NOMO-1 (cell line): ENCODE measurements at regions not wholly inside any gene's neighbourhood (a gene's known extent, or its start where the extent isn't known, plus 50 kb on each side); places are given as distances from the start of the nearest gene placed in this dataset.

Experiments used
- DNase-seq, 2 experiments: peaks; one replicate each; lab custom pipeline; 2025; ENCODE audit not compliant: unreplicated experiment in 2 of 2; lab: John Stamatoyannopoulos, UW

GRCh38 chr1:93013145-93014065 lies 52.1 kb upstream of the DIPK1A start:
- DNase-seq, result no peak

DNA sequence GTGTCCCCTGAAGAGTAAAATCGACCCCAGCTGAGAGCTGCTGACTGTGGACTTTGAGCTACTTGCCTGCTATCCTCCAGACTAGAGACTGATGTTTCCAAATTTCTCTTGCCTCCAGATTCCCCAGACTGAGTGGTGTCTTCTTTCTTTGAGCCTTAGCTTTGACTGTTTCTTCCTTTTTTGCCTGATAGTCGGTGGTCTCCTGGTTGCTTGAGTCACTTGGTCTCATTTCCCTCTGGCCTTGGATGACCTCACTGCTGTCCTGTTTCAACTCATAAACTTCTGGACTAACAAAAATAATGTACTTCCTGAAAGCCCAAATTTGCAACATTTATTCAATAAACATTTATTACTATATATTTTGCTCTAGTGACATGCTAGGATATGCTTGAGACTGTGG lies 52.9 kb upstream of the DIPK1A start:
- peak; percentile 54 to 61 for DNase-seq

- DNase-seq, result no peak
Measured at GRCh38 chr1:93015590-93015989, 54.3 kb upstream of the DIPK1A start.

- no peak for DNase-seq
Measured at GRCh38 chr1:93016171-93016570, 54.9 kb upstream of the DIPK1A start.

DNA sequence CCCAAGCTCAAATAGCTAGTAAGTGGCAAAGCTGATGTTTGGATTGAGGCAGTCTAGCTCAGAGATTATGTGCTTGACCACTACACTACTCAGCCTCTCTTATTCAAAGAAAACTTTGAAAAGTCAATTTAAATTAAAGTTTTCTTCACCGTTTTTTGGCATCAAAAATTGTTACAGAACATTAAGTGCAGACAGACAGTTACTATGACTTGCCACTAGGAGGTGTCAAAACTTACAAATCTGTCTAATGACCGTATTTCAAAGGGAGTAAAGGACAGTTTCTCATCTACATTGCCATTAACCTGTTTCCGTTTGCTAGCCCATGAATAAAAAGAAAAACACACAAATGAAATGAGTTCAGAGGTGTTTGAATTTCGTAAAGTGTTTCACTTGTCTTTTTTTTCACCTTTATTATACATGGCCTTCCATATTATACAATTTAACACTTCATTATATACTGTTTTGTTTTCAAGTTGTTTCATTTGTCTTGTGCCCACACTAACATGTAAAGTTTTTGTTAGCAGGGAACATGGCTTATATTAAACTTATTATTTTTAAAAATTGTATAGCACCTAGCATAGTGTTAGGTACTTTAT lies 57.4 kb upstream of the MTF2 start:
- peak; percentile 12 to 64 for DNase-seq

DNA sequence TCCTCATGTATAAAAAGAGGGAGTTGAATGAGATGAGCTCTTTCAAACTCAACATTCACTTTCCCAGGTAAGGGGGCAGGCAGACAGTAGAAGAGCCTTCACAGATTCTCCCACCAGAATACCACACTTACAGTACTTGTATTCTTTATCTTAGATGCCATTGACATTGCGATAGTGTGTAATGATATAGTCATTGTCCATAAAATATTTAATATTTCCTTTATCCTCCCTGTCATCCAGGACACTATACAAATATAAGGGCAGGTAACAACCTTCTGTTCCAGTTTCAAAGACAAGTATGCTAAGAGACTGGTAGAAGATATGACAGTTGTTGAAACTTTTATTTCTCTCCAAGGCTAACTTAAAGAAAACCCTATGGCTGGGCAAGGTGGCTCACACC lies 56.5 kb upstream of the MTF2 start:
- no peak for DNase-seq

DNA sequence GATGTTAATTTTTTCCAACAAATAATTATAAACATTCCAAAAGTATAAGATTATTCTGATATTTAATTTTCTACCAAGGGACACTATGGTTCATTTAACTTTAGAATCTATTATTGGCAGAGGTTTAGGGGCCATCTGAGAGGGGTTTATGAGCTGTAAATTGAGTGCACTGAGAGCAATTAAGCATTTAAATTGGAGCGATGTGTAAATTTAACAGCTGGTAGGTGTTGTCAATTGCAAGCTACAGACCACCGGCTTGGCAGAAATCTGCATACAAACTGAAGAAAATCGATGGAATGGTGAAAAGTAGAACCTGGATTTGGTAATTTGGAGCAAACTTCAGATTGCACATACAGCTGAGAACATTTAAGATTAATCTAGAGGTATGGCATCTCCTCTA lies 55.8 kb upstream of the MTF2 start:
- DNase-seq, result no peak

DNA sequence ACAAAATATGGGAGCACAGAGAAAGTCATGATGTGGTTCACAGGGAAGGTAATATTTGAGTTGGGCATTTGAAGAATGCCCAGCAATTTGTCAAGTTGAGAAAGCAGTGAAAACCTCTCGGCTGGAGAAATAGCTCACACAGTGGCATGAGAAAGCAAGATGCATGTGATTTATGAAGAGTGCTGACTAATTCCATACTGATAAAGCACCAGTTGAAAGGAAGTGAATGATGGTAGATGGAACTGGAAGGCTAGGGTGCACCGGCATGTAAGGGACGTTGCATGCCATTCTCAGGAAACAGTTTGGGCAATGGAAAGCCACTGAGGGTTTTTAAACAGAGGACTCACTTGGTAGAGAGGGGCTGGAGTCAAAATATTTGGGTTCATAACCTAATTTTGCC lies 53.5 kb upstream of the MTF2 start:
- peak in 1 of 2 experiments; percentile 9 for DNase-seq

DNA sequence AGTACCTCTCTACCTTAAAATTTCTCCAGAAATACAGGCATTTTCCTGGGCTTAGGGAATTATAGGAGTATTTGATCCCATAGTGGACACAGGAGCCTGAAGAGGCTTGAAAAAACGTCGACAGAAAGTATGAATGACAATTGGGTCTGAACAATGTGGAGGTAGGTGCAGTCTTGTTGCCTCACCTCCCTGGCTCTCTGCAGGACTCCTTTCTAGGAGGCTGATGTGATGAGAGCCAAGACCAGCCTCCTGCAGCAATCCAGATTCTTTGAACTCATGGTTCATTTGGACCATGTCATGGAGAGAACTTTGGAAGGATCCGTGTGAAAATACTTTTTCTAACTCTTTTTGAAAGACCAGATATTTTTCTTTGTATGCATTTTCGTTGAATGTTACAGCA lies 50.5 kb upstream of the MTF2 start:
- DNase-seq, result no peak
